T47D (cell line): ENCODE measurements at regions not wholly inside any gene's neighbourhood (a gene's known extent, or its start where the extent isn't known, plus 50 kb on each side); places are given as distances from the start of the nearest gene placed in this dataset.
"Not testable (repeated sequence)": the region's sequence is repeated elsewhere in the genome, so short reads cannot be mapped to it uniquely, and the experiment has no call there.

Experiments
- DNase-seq, 2 experiments: peaks; one replicate each; pipeline versions ENCODE4 v3.0.0 to v3.0.0-alpha.2; 2011 to 2012; ENCODE audit warnings: low read depth in 1 of 2, low spot score in 1 of 2
- JUND ChIP-seq: IDR thresholded peaks from 2 replicates; pipeline ENCODE4 v1.6.1; 2012; ENCODE audit warnings: low read depth
- in situ Hi-C: cut with HindIII; loops from 2 replicates; pipeline ENCODE4 v1.10.0; 2016; ENCODE audit warnings: low sequenced_read_pairs, low pct_unique_long_range_greater_than_20kb

- in situ Hi-C loops = no loop called here
- DNase-seq = no peak
- no peak for TF ChIP-seq JUND
These were observed 89.7 kb downstream of the TRIM42 start for GRCh38 chr3:140767566-140767965.

- in situ Hi-C loops = no loop called here
- TF ChIP-seq JUND = no peak
- no peak for DNase-seq
These were observed 91.1 kb downstream of the TRIM42 start for GRCh38 chr3:140768941-140769340.

- in situ Hi-C loops = no loop called here
- DNase-seq = no peak
- TF ChIP-seq JUND = no peak
These were observed 92.1 kb downstream of the TRIM42 start for GRCh38 chr3:140769951-140770350.

GRCh38 chr3:140770977-140771667 lies 93.3 kb downstream of the TRIM42 start:
- DNase-seq = no peak
- in situ Hi-C loops = no loop called here
- TF ChIP-seq JUND = no peak

GRCh38 chr3:140777631-140778233 lies 99.9 kb downstream of the TRIM42 start:
- TF ChIP-seq JUND = no peak
- DNase-seq = no peak
- in situ Hi-C loops = no loop called here

GRCh38 chr3:140791368-140791767 lies 113.5 kb downstream of the TRIM42 start:
- no peak for TF ChIP-seq JUND
- in situ Hi-C loops = no loop called here
- DNase-seq = no peak

- in situ Hi-C loops = no loop called here
- no peak for TF ChIP-seq JUND
These were observed 116.6 kb downstream of the TRIM42 start for GRCh38 chr3:140794507-140794906.

GRCh38 chr3:140802898-140803297 lies 125.0 kb downstream of the TRIM42 start:
- in situ Hi-C loops, DNase-seq: not testable (repeated sequence)

More at GRCh38 chr3:140794507-140794906, 116.6 kb downstream of the TRIM42 start:
- DNase-seq = no peak

- in situ Hi-C loops = no loop called here
- no peak for TF ChIP-seq JUND
- no peak for DNase-seq
These were observed 131.5 kb downstream of the TRIM42 start for GRCh38 chr3:140809316-140809715.

- in situ Hi-C loops = no loop called here
- TF ChIP-seq JUND = no peak
- no peak for DNase-seq
These were observed 125.1 kb upstream of the SLC25A36 start for GRCh38 chr3:140816372-140817195.

GRCh38 chr3:140821493-140821892 lies 120.1 kb upstream of the SLC25A36 start:
- TF ChIP-seq JUND = no peak
- DNase-seq = no peak
- in situ Hi-C loops = no loop called here

GRCh38 chr3:140822401-140823047 lies 119.1 kb upstream of the SLC25A36 start:
- no peak for TF ChIP-seq JUND
- no peak for DNase-seq
- in situ Hi-C loops = no loop called here
